Sigmoid colon (tissue), 3 donors: ENCODE measurements at regions not wholly inside any gene's neighbourhood (a gene's known extent, or its start where the extent isn't known, plus 50 kb on each side); places are given as distances from the start of the nearest gene placed in this dataset.
"Not testable (repeated sequence)": the region's sequence is repeated elsewhere in the genome, so short reads cannot be mapped to it uniquely, and the experiment has no call there.

Source experiments
- CTCF ChIP-seq, 4 experiments: fragments of 450-650 bp in 3 of 4; fragments of 200-600 bp in 1 of 4; IDR thresholded peaks; one replicate each; pipeline ENCODE4 v1.5.1; 2016 to 2019; ENCODE audit warnings: antibody characterized with exemption in 4 of 4, mild to moderate bottlenecking in 3 of 4, moderate library complexity in 2 of 4
- POLR2A ChIP-seq, 2 donors: fragments of 450-650 bp; IDR thresholded peaks; one replicate each; pipeline ENCODE4 v1.6.1; 2016; ENCODE audit warnings: antibody characterized with exemption in 2 of 2, mild to moderate bottlenecking in 2 of 2, moderate library complexity in 2 of 2

GRCh38 chr5:82532075-82532474 is 253.9 kb upstream of the RPS23 start:
- TF ChIP-seq CTCF, POLR2A (IDR thresholded peaks at IDR 0.05): not testable (repeated sequence)
